ENCODE measurements at regions not wholly inside any gene's neighbourhood (a gene's known extent, or its start where the extent isn't known, plus 50 kb on each side); places are given as distances from the start of the nearest gene placed in this dataset.

DNA sequence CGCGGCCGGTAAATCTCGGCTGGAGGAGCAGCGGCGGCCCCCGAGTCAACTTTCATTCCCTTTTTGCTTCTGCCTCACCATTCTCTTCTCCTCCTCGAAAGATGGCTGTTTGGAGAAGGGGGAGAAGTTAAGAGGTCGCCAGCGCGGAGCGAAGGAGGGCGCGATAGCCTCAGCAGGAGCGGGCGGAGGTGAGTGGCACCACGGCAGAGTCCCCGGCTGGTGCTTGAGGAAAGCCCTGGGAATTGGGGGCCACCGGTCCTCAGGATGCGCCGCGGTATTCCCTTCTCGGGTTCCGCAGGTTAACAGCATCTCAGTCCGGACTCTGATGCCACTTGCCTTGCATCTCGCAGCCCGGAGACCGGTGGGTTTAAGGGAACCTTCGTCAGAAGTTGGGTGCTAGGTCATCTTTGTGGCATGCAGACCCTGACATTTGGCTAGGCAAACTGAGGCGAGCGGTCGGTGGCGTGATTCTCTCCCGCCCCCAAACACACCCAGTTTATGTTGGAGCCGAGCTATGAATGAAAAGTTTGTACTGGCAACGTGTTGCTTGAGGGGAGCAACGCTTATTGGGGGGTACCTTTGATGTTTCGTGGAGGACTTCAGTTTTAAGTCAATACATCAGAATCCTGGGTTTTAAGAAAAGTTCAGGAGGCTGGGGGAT, 59.5 kb upstream of the PRPS1L1 start:
- TF ChIP-seq EP300 (IDR thresholded peaks at IDR 0.05) = no peak
- TF ChIP-seq, protein P1, sequence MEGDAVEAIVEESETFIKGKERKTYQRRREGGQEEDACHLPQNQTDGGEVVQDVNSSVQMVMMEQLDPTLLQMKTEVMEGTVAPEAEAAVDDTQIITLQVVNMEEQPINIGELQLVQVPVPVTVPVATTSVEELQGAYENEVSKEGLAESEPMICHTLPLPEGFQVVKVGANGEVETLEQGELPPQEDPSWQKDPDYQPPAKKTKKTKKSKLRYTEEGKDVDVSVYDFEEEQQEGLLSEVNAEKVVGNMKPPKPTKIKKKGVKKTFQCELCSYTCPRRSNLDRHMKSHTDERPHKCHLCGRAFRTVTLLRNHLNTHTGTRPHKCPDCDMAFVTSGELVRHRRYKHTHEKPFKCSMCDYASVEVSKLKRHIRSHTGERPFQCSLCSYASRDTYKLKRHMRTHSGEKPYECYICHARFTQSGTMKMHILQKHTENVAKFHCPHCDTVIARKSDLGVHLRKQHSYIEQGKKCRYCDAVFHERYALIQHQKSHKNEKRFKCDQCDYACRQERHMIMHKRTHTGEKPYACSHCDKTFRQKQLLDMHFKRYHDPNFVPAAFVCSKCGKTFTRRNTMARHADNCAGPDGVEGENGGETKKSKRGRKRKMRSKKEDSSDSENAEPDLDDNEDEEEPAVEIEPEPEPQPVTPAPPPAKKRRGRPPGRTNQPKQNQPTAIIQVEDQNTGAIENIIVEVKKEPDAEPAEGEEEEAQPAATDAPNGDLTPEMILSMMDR (IDR thresholded peaks at IDR 0.05) = no peak

All from tibial nerve (tissue), 4 donors.